K562 (cell line): ENCODE measurements at regions not wholly inside any gene's neighbourhood (a gene's known extent, or its start where the extent isn't known, plus 50 kb on each side); places are given as distances from the start of the nearest gene placed in this dataset.
"Not testable (repeated sequence)": the region's sequence is repeated elsewhere in the genome, so short reads cannot be mapped to it uniquely, and the experiment has no call there.

ENCODE experiments used
- ATAC-seq: fragments of 200-7000 bp; cut with Tn5 transposase; 3 replicates; pipeline ENCODE4 v1.9.1; 2020; ENCODE audit warnings: moderate library complexity
- BruUV-seq: library from RNA; stranded (reverse); fragments of 400-500 nt; replicated peaks from 2 replicates; lab custom pipeline; 2021; lab: Mats Ljungman, UMichigan
- CTCF ChIA-PET: fragments of 300-600 bp; formaldehyde crosslinking; extraction: SDS; loops from one replicate; lab custom pipeline; 2021; ENCODE audit warnings: low intra/inter-chr PET ratio; lab: Yijun Ruan, JAX
- POLR2A ChIA-PET: fragments of 300-600, 350-650 bp; sonication (Branson Sonifier 250); formaldehyde crosslinking; extraction: SDS; loops from one replicate; lab custom pipeline; 2021; ENCODE audit warnings: antibody characterized with exemption, inconsistent platforms; lab: Yijun Ruan, JAX
- DNase-seq, 4 experiments: peaks; one replicate each; pipeline versions ENCODE4 v3.0.0 to v3.0.0-alpha.2; 2011 to 2018; ENCODE audit warnings: low spot score in 3 of 4, mixed read lengths in 3 of 4; ENCODE audit errors: extremely low read depth in 1 of 4
- FAIRE-seq: peaks from 2 replicates; lab custom pipeline; 2011; peaks lifted over from hg19 to GRCh38; lab: Jason Lieb, UNC
- H2AFZ ChIP-seq: 2 replicates; pipeline ENCODE4 v1.6.0; 2011; ENCODE audit warnings: low read depth, low read length, control low read depth, inconsistent platforms
- H3K27ac ChIP-seq: fragments of 200-600 bp; 3 replicates; pipeline ENCODE4 v1.8.0; 2011; ENCODE audit warnings: low read depth, mild to moderate bottlenecking, control low read depth, inconsistent platforms, low read length, moderate library complexity, mixed read lengths; ENCODE audit errors: extremely low read depth
- H3K27me3 ChIP-seq, 2 experiments: fragments of 300-600 bp in 1 of 2; 2 replicates in 1 of 2; 3 replicates in 1 of 2; pipeline versions ENCODE4 v1.6.0 to v1.8.0; 2011; ENCODE audit warnings: inconsistent platforms in 2 of 2, low read length in 2 of 2, mild to moderate bottlenecking in 1 of 2, mixed read lengths in 1 of 2, moderate library complexity in 1 of 2; ENCODE audit not compliant: control insufficient read depth in 2 of 2, insufficient read depth in 2 of 2
- H3K36me3 ChIP-seq: fragments of 300-600 bp; 3 replicates; pipeline ENCODE4 v1.8.0; 2011; ENCODE audit warnings: mild to moderate bottlenecking, low read length, inconsistent platforms; ENCODE audit not compliant: control insufficient read depth, insufficient read depth
- H3K4me1 ChIP-seq, 2 experiments: fragments of 200-600 bp in 1 of 2; replicated peaks in 1 of 2; 2 replicates in 1 of 2; 3 replicates in 1 of 2; pipeline versions ENCODE4 v1.5.1 to v1.8.0; 2011; ENCODE audit warnings: inconsistent platforms in 2 of 2, low read length in 2 of 2, mild to moderate bottlenecking in 1 of 2, mixed read lengths in 1 of 2, moderate library complexity in 1 of 2; ENCODE audit not compliant: control insufficient read depth in 2 of 2, insufficient read depth in 2 of 2
- H3K4me2 ChIP-seq: 2 replicates; pipeline ENCODE4 v1.6.1; 2011; ENCODE audit warnings: low read length, control low read depth, inconsistent platforms, mixed read lengths; ENCODE audit not compliant: insufficient read depth
- H3K4me3 ChIP-seq: fragments of 200-600 bp; sonication (generic), shearing (Covaris generic); 2 replicates; pipeline ENCODE4 v1.5.1; 2016; ENCODE audit warnings: control low read depth, inconsistent platforms
- H3K79me2 ChIP-seq: fragments of 200-600 bp; 3 replicates; pipeline ENCODE4 v1.8.0; 2011; ENCODE audit warnings: low read length, inconsistent platforms; ENCODE audit not compliant: control insufficient read depth, insufficient read depth
- H3K9ac ChIP-seq, 2 experiments: 2 replicates each; pipeline versions ENCODE4 v1.6.0 to v1.6.1; 2011; ENCODE audit warnings: low read depth in 2 of 2, low read length in 2 of 2, control low read depth in 1 of 2, inconsistent platforms in 1 of 2, mild to moderate bottlenecking in 1 of 2, mixed read lengths in 1 of 2; ENCODE audit not compliant: insufficient read depth in 1 of 2
- H3K9me1 ChIP-seq: one replicate; pipeline ENCODE4 v1.6.0; 2011; ENCODE audit warnings: inconsistent platforms, mild to moderate bottlenecking, low read length, moderate library complexity; ENCODE audit not compliant: control insufficient read depth, insufficient read depth
- H3K9me3 ChIP-seq: replicated peaks from 2 replicates; pipeline ENCODE4 v1.5.1; 2011; ENCODE audit warnings: low read depth, low read length, inconsistent platforms; ENCODE audit not compliant: control insufficient read depth, insufficient read depth
- H4K20me1 ChIP-seq: replicated peaks from 2 replicates; pipeline ENCODE4 v1.6.1; 2011; ENCODE audit warnings: low read length, inconsistent platforms, mixed read lengths; ENCODE audit not compliant: control insufficient read depth, insufficient read depth
- WGBS: fragments of 100-300 bp; shearing (Covaris generic); methylation state at CpG from one replicate; pipeline ENCODE4 v1.1.6; 2016; ENCODE audit warnings: low coverage, mixed read lengths; ENCODE audit not compliant: insufficient coverage; ENCODE audit errors: missing lambda C conversion rate; 5-methylcytosine and 5-hydroxymethylcytosine counted together
- in situ Hi-C: fragments of 300-500 bp; cut with MboI; formaldehyde crosslinking; loops from 4 replicates; pipeline ENCODE4 v1.15.0; 2018; ENCODE audit warnings: inconsistent platforms, mixed read lengths
- intact Hi-C: fragments of 100-400 bp; cut with micrococcal nuclease; formaldehyde crosslinking; loops from 2 replicates; pipeline ENCODE4 v1.14.2; 2022

- H3K9me1 ChIP-seq, in situ Hi-C loops, H2AFZ ChIP-seq, H3K4me2 ChIP-seq, H3K9me3 ChIP-seq, intact Hi-C loops, H3K9ac ChIP-seq, POLR2A ChIA-PET, H3K79me2 ChIP-seq, H3K36me3 ChIP-seq, BruUV-seq, DNase-seq, H3K4me1 ChIP-seq, H3K4me3 ChIP-seq, H3K27me3 ChIP-seq, H4K20me1 ChIP-seq, FAIRE-seq, ATAC-seq, CTCF ChIA-PET, H3K27ac ChIP-seq: not testable (repeated sequence)
- 3% methylated on average over 9 of the region's 9 CpGs for WGBS
Observed at GRCh38 chr2:113328973-113329372, 50.3 kb upstream of the PAX8 start.

GRCh38 chr2:113328572-113328971 lies 49.9 kb upstream of the PAX8 start:
- 7% methylated on average over 1 of the region's 1 CpG for WGBS
- DNase-seq, H3K27me3 ChIP-seq, H3K79me2 ChIP-seq, POLR2A ChIA-PET, H3K4me2 ChIP-seq, H3K4me3 ChIP-seq, H3K9me3 ChIP-seq, H4K20me1 ChIP-seq, intact Hi-C loops, H2AFZ ChIP-seq, ATAC-seq, CTCF ChIA-PET, H3K9ac ChIP-seq, in situ Hi-C loops, H3K36me3 ChIP-seq, FAIRE-seq, H3K9me1 ChIP-seq, H3K27ac ChIP-seq, H3K4me1 ChIP-seq, BruUV-seq: not testable (repeated sequence)
